Muscle of back (tissue), 3 donors: ENCODE measurements at regions not wholly inside any gene's neighbourhood (a gene's known extent, or its start where the extent isn't known, plus 50 kb on each side); places are given as distances from the start of the nearest gene placed in this dataset.

ENCODE experiments used
- DNase-seq, 3 donors: peaks; one replicate each; pipeline versions ENCODE4 v3.0.0 to v3.0.0-alpha.2; 2013

DNA sequence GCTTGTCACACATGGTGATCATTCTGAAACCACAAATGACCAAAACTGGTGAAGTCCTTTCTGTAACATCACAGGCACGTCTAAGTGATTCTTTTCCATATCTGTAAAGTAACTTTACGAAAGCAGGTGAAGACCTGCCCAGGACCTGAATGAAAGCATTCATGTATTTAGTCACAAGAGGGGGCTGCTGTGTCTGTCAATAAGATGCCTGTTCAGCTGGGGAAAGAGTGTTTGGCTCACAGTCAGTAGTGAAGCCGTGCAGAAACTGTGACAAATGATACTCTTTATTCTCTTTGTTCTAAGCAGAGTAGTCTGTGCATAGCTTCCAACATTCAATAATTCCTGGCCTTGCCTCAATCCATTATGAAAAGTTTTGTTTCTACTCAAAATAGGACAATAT lies 373.5 kb upstream of the OR4E1 start:
- peak; percentile 17 to 51 (median 37) for DNase-seq

DNA sequence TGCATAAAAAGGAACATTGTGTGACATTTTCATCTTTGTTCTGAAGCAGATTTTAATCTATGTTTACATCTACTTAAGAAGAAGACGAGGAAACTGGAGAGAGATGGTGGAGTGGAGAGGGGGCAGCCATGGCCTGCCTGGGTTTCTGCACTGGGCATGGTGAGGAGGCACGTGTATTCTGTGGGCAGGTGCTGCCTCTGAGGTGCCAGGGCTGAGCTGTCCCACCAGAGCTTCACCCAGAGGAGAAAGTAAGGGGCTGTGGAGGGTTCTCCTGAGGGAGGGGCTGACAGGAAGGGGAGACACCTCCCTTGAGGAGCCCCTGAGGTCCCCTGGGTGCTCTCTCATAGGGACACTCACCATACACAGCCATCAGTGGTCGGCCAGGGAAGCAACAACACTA lies 372.4 kb upstream of the OR4E1 start:
- DNase-seq, result no peak

DNA sequence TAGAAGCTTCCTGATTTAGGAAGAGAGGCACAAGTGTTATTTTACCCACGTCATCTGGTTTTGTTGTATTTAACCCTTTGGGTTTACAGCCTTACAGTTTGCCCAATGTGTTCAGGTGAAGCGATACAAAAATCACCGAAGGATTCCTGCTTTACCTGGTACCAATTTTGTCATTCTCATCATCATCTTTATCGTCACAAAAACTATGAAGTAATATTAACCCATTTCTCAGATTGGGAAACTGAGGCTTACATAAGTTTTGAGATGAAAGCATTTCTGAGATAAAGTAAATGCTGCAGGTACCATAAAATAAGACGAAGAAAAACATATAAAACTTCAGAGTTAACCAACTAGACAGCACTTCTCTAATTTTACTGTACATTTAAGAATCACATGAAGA lies 370.6 kb upstream of the OR4E1 start:
- no peak for DNase-seq

DNA sequence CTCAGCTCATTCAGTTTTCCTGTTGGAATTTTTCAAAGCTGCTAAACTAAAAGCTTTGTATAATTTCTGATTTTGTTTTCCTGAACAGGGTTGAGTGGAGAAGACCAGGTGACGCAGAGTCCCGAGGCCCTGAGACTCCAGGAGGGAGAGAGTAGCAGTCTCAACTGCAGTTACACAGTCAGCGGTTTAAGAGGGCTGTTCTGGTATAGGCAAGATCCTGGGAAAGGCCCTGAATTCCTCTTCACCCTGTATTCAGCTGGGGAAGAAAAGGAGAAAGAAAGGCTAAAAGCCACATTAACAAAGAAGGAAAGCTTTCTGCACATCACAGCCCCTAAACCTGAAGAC lies 367.1 kb upstream of the OR4E1 start:
- no peak for DNase-seq

DNA sequence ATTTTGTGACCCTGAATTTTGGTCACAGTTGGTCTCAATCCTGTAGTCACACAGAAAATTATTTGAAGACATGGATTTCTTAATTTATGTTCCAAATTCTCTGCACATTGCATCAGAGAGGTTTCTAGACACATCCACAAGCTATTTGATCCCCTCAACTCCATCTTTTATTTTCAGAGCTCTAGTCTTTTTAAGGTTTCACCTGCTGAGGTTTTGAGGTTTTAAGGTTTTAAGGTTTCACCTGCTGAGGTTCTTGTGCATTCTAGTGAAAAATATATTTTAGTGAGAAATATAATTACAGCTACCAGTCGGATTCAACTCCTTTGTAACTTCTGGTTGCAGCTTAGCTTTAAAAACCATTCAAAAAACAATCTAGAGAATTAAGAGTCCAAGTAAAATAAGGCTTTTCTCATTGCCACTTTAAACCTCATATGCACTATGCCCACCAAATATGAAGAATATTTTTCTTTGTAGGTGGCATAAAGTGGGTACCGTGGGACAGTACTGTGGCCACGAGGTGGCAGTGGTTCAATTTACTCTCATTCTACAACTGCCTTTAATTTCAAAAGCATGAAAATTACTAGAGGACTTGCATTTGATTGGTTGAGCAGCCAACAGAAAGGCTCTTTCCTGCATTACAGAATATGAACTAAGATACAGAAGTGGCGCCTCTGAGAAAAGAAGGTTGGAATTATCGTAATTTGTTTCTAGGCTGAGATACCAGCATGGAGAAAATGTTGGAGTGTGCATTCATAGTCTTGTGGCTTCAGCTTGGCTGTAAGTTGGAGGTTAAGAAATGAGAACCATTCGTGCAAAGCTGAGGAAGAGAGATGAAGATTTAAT lies 366.5 kb upstream of the OR4E1 start:
- no peak for DNase-seq

DNA sequence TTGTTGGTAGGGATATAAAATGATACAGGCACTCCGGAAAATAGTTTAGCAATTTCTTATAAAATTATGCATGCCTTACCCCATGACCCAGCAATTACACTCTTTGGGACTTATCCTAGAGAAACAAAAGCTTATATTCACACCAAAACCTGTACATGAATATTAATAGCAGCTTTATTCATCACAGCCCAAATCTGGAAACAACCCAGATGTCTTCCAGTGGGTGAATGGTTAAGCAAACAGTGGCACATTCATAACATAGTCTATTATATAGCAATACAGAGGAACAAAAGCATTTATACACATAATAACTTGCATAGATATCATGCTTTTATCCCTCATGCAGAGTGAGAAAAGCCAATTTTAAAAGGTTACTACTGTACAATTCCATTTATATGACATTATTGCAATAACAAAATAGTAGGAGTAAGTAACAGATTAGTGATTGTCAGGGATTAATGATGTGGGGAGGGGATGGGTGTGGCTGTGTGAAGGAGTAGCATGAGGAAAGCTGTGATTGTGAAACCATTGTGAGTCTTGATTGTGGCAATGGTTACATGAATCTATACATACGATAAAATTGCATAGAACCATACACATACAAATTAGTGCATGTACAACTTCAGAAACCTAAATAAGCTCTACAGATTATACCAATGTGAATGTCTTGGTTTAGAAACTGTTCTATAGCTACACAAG lies 363.1 kb upstream of the OR4E1 start:
- no peak for DNase-seq

DNA sequence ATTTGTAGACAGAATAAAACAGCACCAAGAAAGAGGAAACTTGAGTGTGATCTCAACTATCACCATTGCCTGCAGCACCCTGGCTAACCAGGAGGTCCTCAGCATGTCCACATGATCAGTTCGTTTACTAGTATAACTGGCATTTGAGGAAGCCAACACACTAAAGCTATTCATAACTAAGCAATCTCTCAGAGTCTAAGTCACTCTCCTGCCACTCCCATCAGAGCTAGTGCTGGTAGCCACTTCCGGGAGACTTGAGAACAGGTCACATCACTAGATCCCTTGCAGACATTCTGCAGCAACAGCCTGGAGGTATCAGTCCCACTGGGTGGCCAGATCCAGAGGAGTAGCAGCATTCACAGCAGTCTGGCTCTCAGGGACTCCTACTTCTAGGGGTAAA lies 352.9 kb upstream of the OR4E1 start:
- DNase-seq, result no peak

DNA sequence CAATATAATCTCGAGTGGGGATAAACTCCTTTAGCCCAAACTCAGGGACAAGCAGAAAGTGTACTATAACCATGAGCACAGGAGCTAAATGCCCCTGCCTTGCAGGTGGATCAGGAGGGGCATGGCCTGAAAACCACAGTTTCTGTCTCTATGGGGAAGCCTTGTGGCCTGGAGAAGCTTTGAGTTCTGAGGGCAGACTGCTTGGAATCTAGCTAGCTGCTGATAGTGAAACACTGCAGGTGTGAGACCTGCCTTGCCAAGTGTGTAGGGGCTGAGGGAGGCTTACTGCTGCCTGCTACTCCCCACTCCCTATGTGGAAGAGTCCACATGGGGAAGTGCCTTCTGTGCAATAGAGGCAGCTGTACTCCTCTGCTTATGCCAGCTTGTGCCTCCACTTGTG lies 352.3 kb upstream of the OR4E1 start:
- DNase-seq, result no peak

DNA sequence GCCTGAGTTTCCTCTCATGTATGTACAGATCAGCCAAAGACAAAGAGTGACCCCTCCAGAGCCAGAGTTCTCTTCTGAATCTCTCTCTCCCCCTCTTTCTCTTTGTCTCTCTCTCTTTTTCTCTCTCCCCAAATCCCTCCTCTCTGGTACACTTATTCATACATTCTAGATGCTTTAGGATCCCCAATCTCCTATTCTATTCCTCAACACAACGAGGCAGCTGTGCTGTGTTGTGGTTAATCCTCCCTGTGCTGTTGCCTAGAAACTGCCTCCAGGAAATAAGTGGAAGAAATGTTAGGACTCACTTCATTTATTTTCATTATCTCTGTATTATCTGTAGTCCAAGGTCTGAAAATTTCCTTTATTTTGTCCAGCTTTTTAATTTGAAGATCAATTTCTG lies 350.5 kb upstream of the OR4E1 start:
- peak in 2 of 3 donors; percentile 9 to 41 for DNase-seq

DNA sequence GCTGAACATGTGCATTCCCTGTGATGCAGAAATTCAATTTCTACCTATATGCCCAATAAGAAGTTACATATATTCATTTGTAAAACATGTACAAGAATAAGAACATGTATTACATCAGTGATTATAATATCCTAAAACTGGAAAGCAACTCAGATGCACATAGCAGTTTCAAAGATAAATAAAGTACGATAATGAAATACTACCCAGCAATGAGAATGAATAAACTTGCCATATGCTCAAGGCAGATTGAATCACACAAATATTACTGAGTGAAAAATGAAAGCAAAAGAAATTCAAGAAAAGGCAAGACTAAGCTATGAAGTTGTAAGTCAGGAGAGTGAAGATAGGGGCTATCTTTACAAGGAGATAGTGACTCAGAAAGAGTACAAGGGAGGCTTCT lies 345.3 kb upstream of the OR4E1 start:
- no peak for DNase-seq

DNA sequence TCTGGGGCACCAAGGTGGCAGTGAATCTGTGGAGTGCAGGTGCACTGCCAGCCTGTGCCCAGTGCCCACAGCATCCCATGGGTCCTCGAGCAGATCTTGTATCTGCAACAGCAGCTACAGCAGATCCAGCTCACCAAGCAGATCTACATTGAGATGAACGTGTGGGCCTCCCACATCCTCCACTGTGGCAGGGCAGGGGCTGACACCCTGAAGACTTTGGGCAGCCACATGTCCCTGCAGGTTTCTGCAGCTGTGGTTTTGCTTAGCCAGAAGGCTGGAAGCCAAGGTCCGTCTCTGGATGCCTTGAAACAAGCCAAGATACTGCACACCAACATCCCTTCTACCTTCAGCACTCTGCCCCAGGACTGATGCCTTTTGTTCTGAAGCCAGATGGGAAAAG lies 338.8 kb upstream of the OR4E1 start:
- DNase-seq, result no peak

DNA sequence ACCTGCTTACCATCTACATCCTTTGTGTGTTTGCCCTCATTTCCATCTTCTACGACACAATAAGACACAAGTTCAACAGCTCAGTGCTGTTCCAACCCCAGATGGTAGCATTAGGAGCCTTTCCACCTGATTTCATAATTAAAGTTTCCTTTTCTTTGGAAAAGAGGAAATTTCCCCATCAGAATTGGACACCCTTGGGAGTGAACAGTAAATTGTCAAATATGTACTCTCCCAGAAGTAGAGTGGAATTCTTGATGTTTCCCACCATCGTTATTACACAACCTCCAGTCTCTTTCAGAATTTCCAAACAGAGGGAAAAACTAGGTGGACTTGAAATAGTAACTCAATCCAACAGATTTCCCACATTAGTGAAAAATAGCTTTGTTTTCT lies 337.6 kb upstream of the OR4E1 start:
- DNase-seq, result no peak

DNA sequence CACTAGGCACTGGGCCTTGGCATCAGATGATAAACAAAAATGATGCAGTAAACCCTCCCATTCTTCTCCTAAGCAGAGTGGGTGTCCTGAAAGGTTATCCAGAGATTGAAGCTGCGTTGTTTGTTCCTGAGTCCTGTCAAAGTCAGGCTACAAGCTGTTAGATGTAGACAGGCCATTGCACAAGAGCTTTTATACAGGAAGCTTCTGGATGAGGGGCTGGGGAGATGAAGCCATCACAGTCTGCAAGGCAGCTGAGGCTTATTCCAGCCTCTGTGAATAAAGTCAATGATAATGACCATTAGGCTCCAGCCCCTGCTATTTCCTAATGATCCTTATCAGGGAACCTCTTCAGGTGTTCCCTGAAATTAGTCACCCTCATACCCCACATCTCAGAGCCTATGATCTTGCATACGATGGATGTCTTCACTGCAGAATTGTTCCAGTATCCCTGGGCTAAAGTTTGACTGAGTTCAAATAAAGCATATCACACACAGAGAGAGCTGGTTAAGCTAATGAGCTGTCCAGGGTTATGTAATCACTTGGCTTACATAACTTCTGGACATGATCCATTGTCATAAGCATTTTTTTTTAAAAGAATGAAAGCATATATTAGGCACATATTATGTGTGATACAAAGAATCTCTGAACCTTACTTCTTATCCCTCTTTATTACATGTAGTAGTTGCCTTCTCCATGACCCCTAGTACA lies 337.1 kb upstream of the OR4E1 start:
- no peak for DNase-seq

DNA sequence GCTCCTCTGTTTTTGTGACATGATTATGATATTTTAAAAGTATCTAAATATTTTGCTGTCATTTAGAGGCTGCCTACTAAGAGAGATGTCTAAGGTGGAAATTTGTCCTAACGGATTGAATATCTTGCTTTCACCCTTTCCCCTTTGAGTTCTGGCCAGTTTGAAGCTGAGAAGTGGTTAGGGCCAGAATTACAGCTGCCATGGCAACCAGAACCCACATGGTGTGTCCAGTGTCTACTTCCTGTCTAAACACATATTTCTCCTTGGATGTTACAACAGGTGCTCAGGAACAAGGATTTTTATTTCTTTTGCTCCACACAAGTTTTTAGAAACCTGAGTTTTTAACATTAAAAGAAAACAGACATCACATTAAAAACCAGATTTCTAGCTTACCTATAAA lies 335.1 kb upstream of the OR4E1 start:
- DNase-seq, result no peak

DNA sequence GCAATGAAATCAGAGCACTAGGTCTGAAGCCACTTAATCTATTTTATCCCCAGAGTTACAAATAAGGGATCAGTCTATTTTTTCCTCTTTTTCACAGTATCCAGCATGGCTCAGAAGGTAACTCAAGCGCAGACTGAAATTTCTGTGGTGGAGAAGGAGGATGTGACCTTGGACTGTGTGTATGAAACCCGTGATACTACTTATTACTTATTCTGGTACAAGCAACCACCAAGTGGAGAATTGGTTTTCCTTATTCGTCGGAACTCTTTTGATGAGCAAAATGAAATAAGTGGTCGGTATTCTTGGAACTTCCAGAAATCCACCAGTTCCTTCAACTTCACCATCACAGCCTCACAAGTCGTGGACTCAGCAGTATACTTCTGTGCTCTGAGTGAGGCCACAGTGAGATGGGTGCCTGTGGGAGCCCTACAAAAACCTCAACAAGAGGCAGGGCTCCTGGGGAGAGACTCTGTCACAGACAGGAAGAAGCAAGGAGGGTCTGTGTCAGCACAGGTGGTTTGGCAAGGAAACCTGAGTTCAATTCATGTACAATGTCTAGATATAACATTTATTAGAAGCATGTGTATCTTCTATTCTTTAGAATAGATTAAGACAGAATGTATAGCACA lies 334.3 kb upstream of the OR4E1 start:
- DNase-seq, result no peak

DNA sequence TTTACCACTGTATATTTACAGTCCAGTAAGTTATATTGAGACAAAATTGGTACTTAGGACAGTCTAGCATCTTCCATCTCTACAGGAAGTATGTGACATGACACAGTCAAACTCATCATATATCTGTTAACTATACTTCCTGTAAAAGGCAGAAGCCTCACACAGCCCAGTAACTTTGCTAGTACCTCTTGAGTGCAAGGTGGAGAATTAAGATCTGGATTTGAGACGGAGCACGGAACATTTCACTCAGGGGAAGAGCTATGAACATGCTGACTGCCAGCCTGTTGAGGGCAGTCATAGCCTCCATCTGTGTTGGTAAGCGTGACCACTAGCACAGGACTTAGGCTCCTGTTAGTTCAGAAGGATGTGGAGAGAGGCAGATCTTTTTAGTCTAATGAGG lies 333.7 kb upstream of the OR4E1 start:
- DNase-seq, result no peak

DNA sequence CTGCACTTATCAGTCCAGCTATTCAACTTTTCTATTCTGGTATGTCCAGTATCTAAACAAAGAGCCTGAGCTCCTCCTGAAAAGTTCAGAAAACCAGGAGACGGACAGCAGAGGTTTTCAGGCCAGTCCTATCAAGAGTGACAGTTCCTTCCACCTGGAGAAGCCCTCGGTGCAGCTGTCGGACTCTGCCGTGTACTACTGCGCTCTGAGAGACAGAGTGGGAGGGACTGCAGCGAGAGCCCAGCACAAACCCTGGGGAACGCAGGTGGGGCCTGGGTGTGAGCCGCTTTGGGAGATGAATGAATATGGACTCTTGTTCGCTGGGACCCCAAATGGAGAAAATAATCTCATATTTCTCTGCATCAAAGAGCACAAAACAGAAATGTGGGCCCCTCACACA lies 329.8 kb upstream of the OR4E1 start:
- DNase-seq, result no peak

DNA sequence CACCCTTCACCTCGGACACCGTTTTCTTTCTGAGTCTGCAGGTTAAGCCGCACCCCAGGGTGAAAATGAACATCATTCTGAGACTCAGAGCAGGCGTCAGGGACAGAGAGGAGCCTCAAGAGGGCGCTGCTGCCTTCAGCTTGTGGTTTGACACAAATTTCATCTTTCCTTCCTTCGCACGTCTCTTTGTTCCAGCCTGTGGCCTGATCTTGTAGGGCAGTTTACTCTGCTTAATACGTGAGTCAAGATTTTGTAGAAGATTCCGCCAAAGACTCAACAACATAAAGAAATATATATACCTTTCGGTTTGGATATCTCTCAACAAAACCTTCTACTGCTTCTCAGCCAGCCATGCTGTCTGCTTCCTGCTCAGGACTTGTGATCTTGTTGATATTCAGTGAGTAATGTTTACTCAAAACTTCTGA lies 329.3 kb upstream of the OR4E1 start:
- DNase-seq, result peak in 1 of 3 donors; percentile 21

DNA sequence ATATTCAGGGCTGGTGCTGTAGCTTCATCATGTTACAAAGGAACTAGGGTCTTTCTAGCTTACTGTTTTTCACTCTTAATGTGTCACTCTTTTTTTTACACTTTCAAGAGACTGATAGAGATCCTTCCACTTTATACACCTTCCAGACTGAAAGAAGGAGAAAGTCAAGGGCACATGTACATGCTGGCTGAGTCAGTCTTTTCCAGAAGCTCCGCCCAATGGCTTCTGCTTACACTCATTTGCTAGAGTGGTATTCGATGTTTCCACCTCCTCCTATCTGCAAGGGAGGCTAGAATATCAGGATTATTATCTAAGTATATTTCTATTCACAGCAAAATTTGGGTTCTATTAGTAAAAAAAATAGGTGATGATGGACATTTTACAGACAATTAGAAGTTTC lies 325.8 kb upstream of the OR4E1 start:
- no peak for DNase-seq

DNA sequence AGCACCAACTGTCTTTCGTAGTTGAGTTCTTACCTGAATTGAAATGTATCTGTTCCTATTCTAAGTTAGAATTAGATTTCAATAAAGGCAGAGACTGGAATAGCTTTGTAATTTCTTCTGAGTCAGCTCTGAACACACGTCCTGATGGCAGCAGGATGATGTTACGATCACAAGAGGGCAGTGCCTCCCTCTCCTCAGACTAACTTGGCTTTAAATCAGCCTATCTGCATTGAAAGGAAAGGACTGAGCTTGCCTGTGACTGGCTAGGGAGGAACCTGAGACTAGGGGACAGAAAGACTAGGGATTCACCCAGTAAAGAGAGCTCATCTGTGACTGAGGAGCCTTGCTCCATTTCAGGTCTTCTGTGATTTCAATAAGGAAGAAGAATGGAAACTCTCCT lies 323.7 kb upstream of the OR4E1 start:
- DNase-seq, result no peak

DNA sequence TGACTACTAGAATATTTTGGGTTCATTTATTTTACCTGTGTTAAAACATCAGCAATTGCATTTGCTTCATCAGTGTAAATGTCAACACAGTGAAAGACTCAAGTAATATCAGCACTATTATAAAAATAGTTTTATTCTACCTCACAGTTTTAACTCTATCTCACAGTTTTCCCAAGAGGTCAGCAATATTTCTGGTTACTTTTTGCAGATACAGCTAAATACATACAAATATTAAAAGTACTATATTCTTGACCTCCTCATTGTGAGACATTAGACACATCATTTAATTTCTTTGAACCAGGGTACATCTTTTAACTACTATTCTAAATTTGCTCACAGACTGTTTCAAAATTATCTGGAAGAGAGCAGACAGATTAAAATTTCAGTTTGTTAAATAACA lies 321.7 kb upstream of the OR4E1 start:
- DNase-seq, result no peak

DNA sequence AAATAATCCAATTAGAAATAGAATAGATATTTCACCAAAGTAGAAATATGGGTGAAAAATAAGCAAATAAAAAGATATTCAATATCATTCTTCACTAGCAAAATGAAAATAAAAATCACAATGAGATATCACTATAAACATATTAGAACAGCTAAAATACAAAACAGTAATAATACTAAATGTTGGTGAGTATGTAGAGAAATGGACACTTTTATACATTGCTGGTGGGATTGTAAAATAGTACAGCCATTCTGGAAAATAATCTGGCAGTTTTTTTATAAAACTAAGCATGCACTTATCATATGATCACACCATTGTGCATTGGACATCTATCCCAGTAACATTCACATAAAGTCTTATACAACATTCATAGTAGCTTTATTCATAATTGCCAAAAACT lies 320.2 kb upstream of the OR4E1 start:
- no peak for DNase-seq

DNA sequence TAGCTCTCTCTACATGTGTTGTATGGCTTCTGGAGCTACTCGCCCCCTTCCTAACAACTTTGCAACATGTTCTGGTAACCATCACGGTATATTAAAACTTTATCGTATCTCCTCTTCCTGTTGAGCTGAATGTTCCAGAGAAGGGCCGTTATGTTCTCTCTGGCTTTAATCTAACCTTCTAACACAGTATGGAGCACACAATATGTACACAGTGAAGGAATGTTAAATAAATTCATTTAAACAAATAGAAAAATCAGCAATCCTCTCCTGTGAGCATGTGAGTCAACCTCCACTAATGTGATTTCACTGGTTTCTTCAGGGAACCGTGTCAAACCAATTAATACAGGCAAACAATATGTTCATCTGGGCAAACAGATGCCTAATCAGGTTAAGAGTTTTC lies 319.5 kb upstream of the OR4E1 start:
- DNase-seq, result no peak
